ENCODE measurements at regions not wholly inside any gene's neighbourhood (a gene's known extent, or its start where the extent isn't known, plus 50 kb on each side); places are given as distances from the start of the nearest gene placed in this dataset.

- Histone ChIP-seq H2AK5ac (ENCODE audit: low read depth, low read length) (peak overlapping the region; percentile 77), H3K14ac (replicated peaks; ENCODE audit: low read depth, low read length) (peak overlapping the region; percentile 71), H4K5ac (ENCODE audit: low read depth, low read length) (no peak overlapping the region), H2BK120ac (ENCODE audit: low read depth, low read length) (peak overlapping the region; percentile 56; the same call in 1 of the 2 replicates), H3K4me2 (ENCODE audit: low read depth, low read length) (no peak overlapping the region), H3K9me3 (ENCODE audit: control insufficient read depth, insufficient read depth, low read length) (no peaks in the 10 kb centered on the region), H3K27me3 (ENCODE audit: control insufficient read depth, insufficient read depth, low read length) (no peaks in the 10 kb centered on the region), H3K9me1 (ENCODE audit: insufficient read depth, low read length) (peaks cover 11% of the 10 kb centered on the region; the same call in 1 of the 2 replicates), H3K79me1 (ENCODE audit: low read depth in 1 of 2, low read length in 2 of 2) (no peaks in the 10 kb centered on the region), H2BK5ac (ENCODE audit: low read depth, low read length, poor library complexity, severe bottlenecking) (peak overlapping the region; percentile 22), H2BK15ac (ENCODE audit: low read depth, low read length) (peak overlapping the region; percentile 94; the same call in 1 of the 3 replicates), H3K27ac (ENCODE audit: insufficient read depth, low read length) (no peak overlapping the region), H3K23ac (ENCODE audit: low read depth, low read length) (no peak overlapping the region), H3K18ac (ENCODE audit: low read depth, low read length) (no peak overlapping the region), H3K4ac (ENCODE audit: low read depth, low read length) (peak overlapping the region; percentile 37), H3K9ac (ENCODE audit: low read depth, low read length) (no peak overlapping the region), H2BK20ac (ENCODE audit: low read depth, low read length) (peak overlapping the region; percentile 2; the same call in 1 of the 2 replicates), H3K4me3 (ENCODE audit: insufficient read depth, low read depth, low read length) (no peak overlapping the region), H4K8ac (ENCODE audit: low read depth in 2 of 2, low read length in 2 of 2) (peak overlapping the region in 1 of 2 experiments; percentile 5; a peak in 1 of 4 replicates), H3K36me3 (ENCODE audit: control insufficient read depth, insufficient read depth, low read length) (no peaks in the 10 kb centered on the region), H3K4me1 (ENCODE audit: control insufficient read depth, insufficient read depth, low read length) (peaks cover 5% of the 10 kb centered on the region; the same call in 1 of the 2 replicates), H4K20me1 (ENCODE audit: insufficient read depth, low read length) (no peaks in the 10 kb centered on the region), H2AK9ac (replicated peaks; ENCODE audit: low read depth, low read length, poor library complexity) (peak overlapping the region; percentile 22), H2AFZ (replicated peaks; ENCODE audit: low read length, poor library complexity) (peak overlapping the region; percentile 60), H3K56ac (ENCODE audit: extremely low read depth, insufficient read depth, low read length) (no peak overlapping the region), H4K91ac (ENCODE audit: insufficient read depth, low read depth, low read length) (peak overlapping the region; percentile 48; the same call in 1 of the 2 replicates)
- ChIA-PET POLR2A (ENCODE audit: unreplicated experiment) (no interaction called here), CTCF (interaction anchor here (1.1 kb wide), 2 partner anchors 11 to 240 kb away, joined by 3 read pairs; no protein-coding TSS in a partner anchor)
- in situ Hi-C loops (cut with MboI; ENCODE audit: low sequenced_read_pairs) (no loop called here), dilution Hi-C loops (cut with HindIII; ENCODE audit: low sequenced_read_pairs, unreplicated experiment) (no loop called here), intact Hi-C loops (cut with micrococcal nuclease) (no loop called here)
- no peak for TF ChIP-seq USF2 (IDR thresholded peaks at IDR 0.05; ENCODE audit: low read depth, low read length)
- no peak for TF ChIP-seq RFX5 (IDR thresholded peaks at IDR 0.05; ENCODE audit: low read depth, low read length)
- TF ChIP-seq CEBPB (IDR thresholded peaks at IDR 0.05; ENCODE audit: low read depth, low read length): no peak
- no peak for TF ChIP-seq RAD21 (IDR thresholded peaks at IDR 0.05; ENCODE audit: low read length)
- no peak for TF ChIP-seq MXI1 (IDR thresholded peaks at IDR 0.05; ENCODE audit: borderline replicate concordance, low read depth, low read length)
- no peak for TF ChIP-seq POLR2A (IDR thresholded peaks at IDR 0.05; ENCODE audit: low read depth, low read length)
- TF ChIP-seq FOS (IDR thresholded peaks at IDR 0.05; ENCODE audit: low read depth, low read length): no peak
- TF ChIP-seq NFE2L2 (IDR thresholded peaks at IDR 0.05; ENCODE audit: low read depth, low read length): no peak
- no peak for TF ChIP-seq RCOR1 (IDR thresholded peaks at IDR 0.05; ENCODE audit: insufficient replicate concordance, low read length)
- TF ChIP-seq MAFK (IDR thresholded peaks at IDR 0.05; ENCODE audit: low read depth, low read length): no peak
- no peak for TF ChIP-seq MAZ (IDR thresholded peaks at IDR 0.05; ENCODE audit: borderline replicate concordance, low read depth, low read length)
- TF ChIP-seq CHD1 (IDR thresholded peaks at IDR 0.05; ENCODE audit: low read depth, low read length): no peak
- TF ChIP-seq SMC3 (IDR thresholded peaks at IDR 0.05; ENCODE audit: low read depth, low read length): no peak
- no peak for TF ChIP-seq BHLHE40 (IDR thresholded peaks at IDR 0.05; ENCODE audit: low read depth, low read length)
- no TSS peak for BruUV-seq (replicated peaks)
- 50% methylated on average over 1 of the region's 3 CpGs; no CpG with 5 or more reads in 1 of the 2 experiments for WGBS, 2 experiments (ENCODE audit: extremely low coverage in 2 of 2, insufficient read length in 1 of 2)
- no peak for ATAC-seq (ENCODE audit: low read depth)
- peak; percentile 62 for DNase-seq
Observed at GRCh38 chr7:46162609-46163008, 241.5 kb upstream of the IGFBP3 start.

Measured in IMR-90 (cell line).